ENCODE measurements at regions not wholly inside any gene's neighbourhood (a gene's known extent, or its start where the extent isn't known, plus 50 kb on each side); places are given as distances from the start of the nearest gene placed in this dataset.

DNA sequence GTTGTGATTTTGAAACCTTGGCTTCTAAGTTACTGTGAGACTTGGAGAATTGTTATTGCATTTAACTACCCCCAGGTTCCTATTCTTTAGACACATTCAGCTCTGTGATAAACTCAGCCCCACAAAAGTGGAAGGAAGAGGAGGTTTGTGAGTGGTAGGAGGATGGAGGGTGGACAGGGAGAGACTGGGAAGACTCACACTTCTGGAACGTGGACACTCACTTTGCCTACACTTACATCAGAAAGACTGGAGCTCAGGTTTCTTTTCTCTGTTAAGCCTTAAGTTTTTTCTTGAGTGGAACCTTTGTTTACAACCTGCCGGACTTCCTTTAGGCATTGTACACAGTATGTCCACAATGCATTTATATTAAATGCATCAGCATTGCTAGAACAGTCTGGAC lies 99.0 kb downstream of the AREG start:
- H3K27ac ChIP-seq, result no peak overlapping the region
- no peak for TF ChIP-seq CTCF (IDR thresholded peaks at IDR 0.05)

DNA sequence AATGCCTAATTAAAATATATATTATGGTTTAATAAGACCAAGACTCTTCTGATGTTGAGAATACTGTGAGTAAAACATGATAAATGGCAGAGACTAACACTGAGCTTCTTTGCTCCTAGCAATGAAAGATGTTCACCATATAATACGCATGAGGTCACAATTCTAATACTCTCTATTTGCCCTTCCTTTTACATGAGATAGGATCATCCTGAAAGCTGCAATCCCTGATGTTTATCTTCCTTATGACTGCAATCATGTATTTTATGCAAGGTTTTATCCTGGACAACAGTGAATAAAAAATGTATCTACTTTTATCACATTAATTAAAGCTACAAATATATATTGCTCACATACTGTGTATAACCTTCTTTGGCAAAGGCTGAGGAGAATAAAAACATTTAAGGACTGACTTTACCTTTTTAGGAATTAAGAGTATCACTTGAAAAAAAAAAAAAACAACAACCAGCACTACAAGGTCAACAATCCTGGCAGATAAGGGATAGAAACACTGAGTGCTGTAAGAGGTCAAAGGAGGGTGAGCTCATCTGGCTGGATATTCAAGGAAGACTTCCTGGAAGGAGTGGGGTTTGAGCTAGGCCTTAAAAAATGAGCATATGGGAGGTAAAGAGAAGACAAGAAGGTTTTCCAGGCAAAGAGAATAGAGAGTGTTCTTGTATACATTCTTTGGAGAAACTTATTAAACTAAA lies 99.9 kb downstream of the AREG start:
- no peaks in the 10 kb centered on the region for H3K79me2 ChIP-seq
- H3K9me3 ChIP-seq (ENCODE audit: control insufficient read depth, low read length), result no peaks in the 10 kb centered on the region
- H3K4me3 ChIP-seq (ENCODE audit: low read depth, low read length), result no peak overlapping the region
- no peak overlapping the region for H3K9ac ChIP-seq
- no peaks in the 10 kb centered on the region for H3K36me3 ChIP-seq (ENCODE audit: control insufficient read depth, insufficient read depth, low read length)
- H3K4me1 ChIP-seq, result no peaks in the 10 kb centered on the region
- no peak overlapping the region for H3K4me2 ChIP-seq (ENCODE audit: low read length)
- H3K27ac ChIP-seq, result no peak overlapping the region
- no peaks in the 10 kb centered on the region for H3K27me3 ChIP-seq (ENCODE audit: control insufficient read depth, insufficient read depth, low read length)
- no peak for TF ChIP-seq CTCF (IDR thresholded peaks at IDR 0.05)
- H2AFZ ChIP-seq, result no peak overlapping the region

More for the DNA sequence above, 99.0 kb downstream of the AREG start:
- no peak overlapping the region for H3K4me2 ChIP-seq (ENCODE audit: low read length)
- H3K4me3 ChIP-seq (ENCODE audit: low read depth, low read length), result no peak overlapping the region
- no peak overlapping the region for H2AFZ ChIP-seq
- no peaks in the 10 kb centered on the region for H3K9me3 ChIP-seq (ENCODE audit: control insufficient read depth, low read length)
- no peaks in the 10 kb centered on the region for H3K36me3 ChIP-seq (ENCODE audit: control insufficient read depth, insufficient read depth, low read length)
- H3K4me1 ChIP-seq, result no peaks in the 10 kb centered on the region
- no peaks in the 10 kb centered on the region for H3K79me2 ChIP-seq
- no peak overlapping the region for H3K9ac ChIP-seq
- H3K27me3 ChIP-seq (ENCODE audit: control insufficient read depth, insufficient read depth, low read length), result no peaks in the 10 kb centered on the region

- H3K4me2 ChIP-seq (ENCODE audit: low read length), result no peak overlapping the region
- no peak overlapping the region for H3K9ac ChIP-seq
- no peaks in the 10 kb centered on the region for H3K4me1 ChIP-seq
- no peaks in the 10 kb centered on the region for H3K79me2 ChIP-seq
- no peak overlapping the region for H3K27ac ChIP-seq
- H2AFZ ChIP-seq, result no peak overlapping the region
- no peaks in the 10 kb centered on the region for H3K36me3 ChIP-seq (ENCODE audit: control insufficient read depth, insufficient read depth, low read length)
- TF ChIP-seq CTCF (IDR thresholded peaks at IDR 0.05), result no peak
- no peaks in the 10 kb centered on the region for H3K9me3 ChIP-seq (ENCODE audit: control insufficient read depth, low read length)
- H3K27me3 ChIP-seq (ENCODE audit: control insufficient read depth, insufficient read depth, low read length), result no peaks in the 10 kb centered on the region
- no peak overlapping the region for H3K4me3 ChIP-seq (ENCODE audit: low read depth, low read length)
Observed at GRCh38 chr4:74545448-74545847, 100.5 kb downstream of the AREG start.

GRCh38 chr4:74546057-74546456 lies 101.1 kb downstream of the AREG start:
- no peaks in the 10 kb centered on the region for H3K27me3 ChIP-seq (ENCODE audit: control insufficient read depth, insufficient read depth, low read length)
- no peak for TF ChIP-seq CTCF (IDR thresholded peaks at IDR 0.05)
- H3K4me2 ChIP-seq (ENCODE audit: low read length), result no peak overlapping the region
- H3K79me2 ChIP-seq, result no peaks in the 10 kb centered on the region
- H2AFZ ChIP-seq, result no peak overlapping the region
- H3K36me3 ChIP-seq (ENCODE audit: control insufficient read depth, insufficient read depth, low read length), result no peaks in the 10 kb centered on the region
- no peak overlapping the region for H3K27ac ChIP-seq
- H3K9ac ChIP-seq, result no peak overlapping the region
- no peaks in the 10 kb centered on the region for H3K4me1 ChIP-seq
- H3K4me3 ChIP-seq (ENCODE audit: low read depth, low read length), result no peak overlapping the region
- no peaks in the 10 kb centered on the region for H3K9me3 ChIP-seq (ENCODE audit: control insufficient read depth, low read length)

DNA sequence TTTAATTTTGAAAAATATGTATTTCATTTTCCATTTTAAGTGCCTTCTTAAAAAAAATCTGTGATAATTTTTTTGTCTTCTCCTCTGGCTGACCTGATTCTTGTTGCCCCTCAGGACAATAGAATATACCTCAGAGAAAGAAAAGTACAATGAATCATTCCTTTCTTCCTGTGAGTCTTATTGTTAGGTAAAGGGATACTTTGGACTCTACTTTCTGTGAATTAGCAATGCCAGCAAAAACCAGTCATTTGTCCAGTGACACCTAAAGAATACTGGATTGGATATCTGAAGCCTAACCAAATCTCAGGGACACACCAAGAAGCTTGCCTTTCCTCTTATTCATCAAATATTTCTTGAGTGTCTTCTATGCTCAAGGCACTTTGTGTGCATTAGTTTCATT lies 102.1 kb downstream of the AREG start:
- TF ChIP-seq CTCF (IDR thresholded peaks at IDR 0.05), result no peak

More for the DNA sequence above, 102.1 kb downstream of the AREG start:
- no peak overlapping the region for H3K4me3 ChIP-seq (ENCODE audit: low read depth, low read length)
- no peaks in the 10 kb centered on the region for H3K36me3 ChIP-seq (ENCODE audit: control insufficient read depth, insufficient read depth, low read length)
- no peak overlapping the region for H3K27ac ChIP-seq
- H2AFZ ChIP-seq, result no peak overlapping the region
- H3K9ac ChIP-seq, result no peak overlapping the region
- no peaks in the 10 kb centered on the region for H3K4me1 ChIP-seq
- H3K9me3 ChIP-seq (ENCODE audit: control insufficient read depth, low read length), result no peaks in the 10 kb centered on the region
- H3K79me2 ChIP-seq, result no peaks in the 10 kb centered on the region
- H3K4me2 ChIP-seq (ENCODE audit: low read length), result no peak overlapping the region
- no peaks in the 10 kb centered on the region for H3K27me3 ChIP-seq (ENCODE audit: control insufficient read depth, insufficient read depth, low read length)
